NCI-H1092 treated with DMSO at 0.1 percent for 48 hours (cell line): ENCODE measurements at regions not wholly inside any gene's neighbourhood (a gene's known extent, or its start where the extent isn't known, plus 50 kb on each side); places are given as distances from the start of the nearest gene placed in this dataset.
A peak's percentile ranks its signal among the peaks of the same experiment; 100 is the strongest.
"Not testable (repeated sequence)": the region's sequence is repeated elsewhere in the genome, so short reads cannot be mapped to it uniquely, and the experiment has no call there.

Experiments used
- DNase-seq: peaks from one replicate; lab custom pipeline; 2025; lab: John Stamatoyannopoulos, UW

- DNase-seq: no peak
Observed at GRCh38 chr13:65500481-65500880, 1729.7 kb downstream of the PCDH9 start.

GRCh38 chr13:65499256-65499655 is 1730.9 kb downstream of the PCDH9 start:
- no peak for DNase-seq

DNA sequence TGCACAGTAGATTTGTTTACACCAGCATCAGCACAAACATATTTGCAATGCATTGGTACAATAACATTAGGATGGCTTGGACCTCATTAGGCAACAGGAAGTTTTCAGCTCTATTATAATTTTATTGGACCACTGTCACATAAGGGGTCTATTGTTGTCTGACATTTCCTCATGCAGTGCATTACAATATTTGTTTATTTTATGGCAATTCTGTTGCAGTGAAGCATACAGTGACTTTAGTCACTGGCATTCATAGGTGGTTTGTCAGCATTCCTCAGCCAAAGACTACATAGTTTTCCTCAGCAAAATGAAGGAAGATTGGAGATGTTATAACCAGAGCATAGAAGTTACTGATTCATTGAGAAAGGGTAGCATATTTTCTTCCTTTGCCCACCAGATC is 1732.9 kb downstream of the PCDH9 start:
- no peak for DNase-seq

- DNase-seq: not testable (repeated sequence)
Observed at GRCh38 chr13:65490725-65491124, 1739.4 kb downstream of the PCDH9 start.

- DNase-seq: no peak
Observed at GRCh38 chr13:65488606-65489005, 1741.5 kb downstream of the PCDH9 start.

DNA sequence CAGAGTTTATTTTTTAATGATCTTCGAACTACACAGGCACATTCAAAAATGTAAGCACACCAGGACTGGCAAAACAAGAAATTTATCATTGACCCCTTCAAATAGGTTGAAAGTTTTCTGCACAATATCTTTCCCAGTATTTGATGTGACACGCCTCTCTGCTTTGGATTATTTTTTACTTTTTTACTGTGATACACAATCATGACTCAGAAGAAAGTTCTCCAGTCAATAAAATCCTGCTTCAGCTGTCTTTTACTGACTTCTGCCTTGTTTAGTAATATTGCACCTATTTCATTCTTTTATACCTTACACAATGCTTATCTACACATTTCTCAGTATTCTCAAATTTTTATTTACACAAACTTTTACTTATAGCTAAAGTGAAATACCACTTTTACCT is 1750.4 kb downstream of the PCDH9 start:
- DNase-seq: no peak

GRCh38 chr13:65473196-65473595 is 1756.9 kb downstream of the PCDH9 start:
- no peak for DNase-seq

DNA sequence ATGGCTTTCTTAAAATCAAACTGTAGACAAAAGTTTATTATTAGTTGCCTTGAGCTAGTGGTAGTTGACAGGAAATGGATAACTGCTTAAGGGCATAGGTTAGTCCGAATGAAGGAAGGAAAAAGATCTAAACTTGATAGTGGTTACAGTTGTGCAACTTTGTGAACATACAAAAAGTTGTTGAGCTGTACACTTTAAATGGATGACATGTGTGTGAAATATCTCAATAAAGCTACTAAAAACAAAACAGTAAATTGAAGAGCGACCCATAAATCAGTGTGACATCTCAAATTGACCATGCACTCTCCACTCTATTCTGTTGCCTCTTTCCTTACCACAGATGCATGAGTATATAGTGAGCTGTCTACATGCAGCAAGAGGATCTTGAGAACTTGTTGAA is 1757.8 kb downstream of the PCDH9 start:
- DNase-seq: no peak

GRCh38 chr13:65470781-65471180 is 1759.4 kb downstream of the PCDH9 start:
- no peak for DNase-seq

DNA sequence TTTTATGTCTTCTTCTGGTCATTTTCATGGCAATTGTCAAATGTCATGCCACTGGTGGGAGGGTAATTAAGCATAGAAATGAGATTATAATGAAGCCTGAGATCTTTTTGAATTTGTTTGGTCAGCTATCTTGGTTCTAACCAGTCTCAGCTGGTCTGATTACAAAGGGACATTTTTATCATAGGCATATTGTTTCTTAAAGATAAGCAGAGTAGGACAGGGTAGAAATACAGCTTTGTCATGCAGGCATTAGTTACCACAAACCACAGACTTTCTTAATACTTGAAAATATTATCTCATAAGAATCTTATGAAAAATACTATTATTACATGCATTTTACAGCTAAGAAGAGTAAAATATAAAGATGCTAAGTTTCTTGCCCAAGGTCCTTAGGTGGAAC is 1761.5 kb downstream of the PCDH9 start:
- DNase-seq: no peak

DNA sequence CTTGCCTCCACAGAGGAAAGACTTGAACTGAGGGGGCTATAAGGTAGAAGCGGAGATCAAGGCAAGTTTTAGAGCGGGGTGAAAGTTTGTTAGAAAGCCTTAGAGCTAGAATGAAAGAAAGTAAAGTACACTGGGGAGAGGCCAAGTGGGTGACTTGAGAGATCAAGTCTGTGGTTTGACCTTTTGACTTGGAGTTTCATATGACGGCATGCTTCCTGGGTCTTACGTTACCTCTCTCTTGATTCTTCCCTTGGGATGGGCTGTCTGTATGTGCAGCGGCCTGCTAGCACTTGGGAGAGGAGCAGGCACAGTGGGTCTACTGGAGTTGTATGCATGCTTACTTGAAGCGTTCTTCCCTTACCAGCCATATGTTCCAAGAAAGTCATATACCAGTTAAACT is 1768.5 kb downstream of the PCDH9 start:
- DNase-seq: no peak

GRCh38 chr13:65460136-65460535 is 1770.0 kb downstream of the PCDH9 start:
- no peak for DNase-seq

- peak; percentile 34 for DNase-seq
Observed at GRCh38 chr13:65456150-65456912, 1773.8 kb downstream of the PCDH9 start.

DNA sequence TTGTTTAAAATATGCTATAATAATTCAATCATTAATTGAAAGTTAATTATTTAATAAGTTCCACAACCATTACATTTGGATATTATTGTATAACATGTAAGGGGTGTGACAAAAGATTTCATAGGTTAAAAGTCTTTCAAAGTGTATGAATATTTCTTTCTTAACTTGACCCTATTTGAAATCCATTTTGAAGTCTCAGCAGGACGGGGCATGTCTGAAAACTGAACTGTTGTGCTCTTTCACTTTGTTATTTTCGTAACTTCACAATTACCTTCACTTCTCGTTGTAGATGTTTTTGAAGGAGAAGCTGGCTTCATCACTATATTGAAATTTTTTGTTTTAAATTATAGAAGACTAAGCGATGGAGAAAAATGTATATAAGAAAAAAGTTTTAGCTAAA is 1775.7 kb downstream of the PCDH9 start:
- no peak for DNase-seq

GRCh38 chr13:65453982-65454381 is 1776.2 kb downstream of the PCDH9 start:
- DNase-seq: no peak

GRCh38 chr13:65445340-65445739 is 1784.8 kb downstream of the PCDH9 start:
- DNase-seq: no peak

DNA sequence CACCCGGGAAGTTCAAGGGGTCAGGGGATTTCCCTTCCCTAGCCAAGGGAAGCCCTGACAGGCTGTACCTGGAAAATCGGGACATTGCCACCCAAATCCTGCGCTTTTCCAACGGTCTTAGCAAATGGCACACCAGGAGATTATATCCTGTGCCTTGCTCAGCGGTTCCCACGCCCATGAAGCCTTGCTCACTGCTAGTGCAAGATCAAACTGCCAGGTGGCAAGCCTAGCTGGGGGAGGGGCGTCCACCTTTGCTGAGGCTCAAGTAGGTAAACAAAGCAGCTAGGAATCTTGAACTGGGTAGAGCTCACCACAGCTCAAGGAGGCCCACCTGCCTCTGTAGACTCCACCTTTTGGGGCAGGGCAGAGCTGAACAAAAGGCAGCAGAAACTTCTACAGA is 1794.5 kb downstream of the PCDH9 start:
- no peak for DNase-seq

- no peak for DNase-seq
Observed at GRCh38 chr13:65417953-65418352, 1812.2 kb downstream of the PCDH9 start.

DNA sequence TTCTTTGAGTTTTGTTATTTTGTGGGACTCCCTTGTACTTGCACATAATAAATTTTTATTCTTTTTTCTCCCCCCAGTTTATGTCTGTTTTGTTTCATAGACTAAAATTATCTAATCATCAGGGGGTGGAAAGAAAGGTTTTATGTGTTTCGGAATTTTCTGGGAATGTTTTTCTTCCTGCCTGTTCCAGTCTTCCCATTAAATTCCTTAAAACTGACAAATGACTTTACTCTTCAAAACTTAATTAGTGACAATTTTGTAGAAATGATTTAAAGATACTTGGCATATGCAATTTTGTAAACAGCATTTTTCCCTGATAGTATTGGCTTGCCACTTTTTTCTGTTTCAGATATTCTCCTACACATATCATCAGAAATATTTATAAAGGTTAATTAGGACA is 1813.4 kb downstream of the PCDH9 start:
- DNase-seq: no peak

DNA sequence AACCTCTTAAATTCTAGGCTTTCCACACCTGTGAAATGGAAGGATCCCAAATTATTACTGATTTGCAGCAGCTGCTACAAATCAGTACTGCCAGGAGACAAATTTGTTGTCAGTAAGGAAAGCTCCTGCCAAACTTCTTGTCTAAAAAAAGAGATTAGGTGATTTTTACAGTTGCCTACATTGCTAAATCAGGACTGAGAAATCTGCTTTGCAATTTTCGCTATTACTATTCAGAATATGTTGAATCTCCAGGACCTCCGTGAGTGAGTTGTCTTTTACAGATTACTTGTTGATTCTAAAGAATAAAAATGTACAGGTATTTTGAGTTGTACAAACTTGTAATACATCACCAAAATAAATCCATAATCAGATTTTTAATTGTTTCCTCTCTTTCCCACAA is 1815.9 kb downstream of the PCDH9 start:
- DNase-seq: no peak

- peak; percentile 6 for DNase-seq
Observed at GRCh38 chr13:65411521-65411920, 1818.6 kb downstream of the PCDH9 start.

- no peak for DNase-seq
Observed at GRCh38 chr13:65410791-65411190, 1819.3 kb downstream of the PCDH9 start.

DNA sequence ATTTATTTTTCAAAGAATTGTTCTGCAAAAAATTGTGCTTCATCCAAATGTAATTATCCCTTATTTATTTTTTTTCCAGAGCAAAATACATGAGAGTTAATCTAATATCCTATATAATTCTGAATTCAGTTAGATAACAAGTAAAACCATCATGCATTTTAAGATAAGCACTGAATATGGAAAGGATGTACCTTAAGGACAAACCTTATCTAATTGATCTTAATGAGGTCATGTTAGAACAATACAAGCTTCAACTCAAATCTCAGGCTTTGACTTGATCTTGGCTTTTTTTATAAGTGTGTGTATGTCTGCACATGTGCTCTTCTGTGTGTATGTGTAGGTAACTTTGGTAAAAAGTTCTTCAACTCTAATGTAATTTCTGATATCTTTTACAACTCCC is 1828.8 kb downstream of the PCDH9 start:
- no peak for DNase-seq

- DNase-seq: no peak
Observed at GRCh38 chr13:65400702-65401101, 1829.4 kb downstream of the PCDH9 start.
